ENCODE measurements at regions not wholly inside any gene's neighbourhood (a gene's known extent, or its start where the extent isn't known, plus 50 kb on each side); places are given as distances from the start of the nearest gene placed in this dataset.

DNA sequence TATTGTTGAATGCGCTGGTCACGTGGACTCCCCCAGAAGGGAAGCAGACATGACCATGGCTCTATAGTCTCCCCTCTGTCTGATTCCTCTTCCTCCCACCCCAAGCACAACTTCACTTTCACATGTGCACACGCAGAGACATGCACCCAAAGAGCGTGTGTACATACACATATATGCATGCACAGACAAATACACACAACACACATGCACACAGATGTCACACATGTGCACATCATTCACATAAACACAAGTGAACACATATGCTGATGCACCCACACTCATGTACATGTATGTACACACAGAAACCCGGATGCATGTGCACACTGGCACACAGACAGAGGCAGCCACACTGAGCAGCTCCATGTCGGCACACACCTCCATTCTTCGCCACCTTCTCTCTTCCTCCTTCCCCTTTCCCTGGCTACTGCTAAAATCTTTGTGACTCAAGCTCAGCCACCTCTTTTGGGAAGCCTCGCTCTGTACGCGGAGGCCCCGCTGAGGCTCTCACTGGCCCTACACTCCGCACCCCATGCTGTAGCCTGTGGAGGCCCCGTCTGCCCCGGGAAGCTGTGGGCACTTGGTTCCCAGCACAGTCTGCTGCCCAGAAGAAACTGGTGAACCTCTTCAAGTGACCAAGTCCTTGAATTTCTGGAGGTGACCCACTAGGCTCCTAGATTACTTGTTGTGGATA is 101.6 kb upstream of the TEX51 start:
- TF ChIP-seq, protein P1, sequence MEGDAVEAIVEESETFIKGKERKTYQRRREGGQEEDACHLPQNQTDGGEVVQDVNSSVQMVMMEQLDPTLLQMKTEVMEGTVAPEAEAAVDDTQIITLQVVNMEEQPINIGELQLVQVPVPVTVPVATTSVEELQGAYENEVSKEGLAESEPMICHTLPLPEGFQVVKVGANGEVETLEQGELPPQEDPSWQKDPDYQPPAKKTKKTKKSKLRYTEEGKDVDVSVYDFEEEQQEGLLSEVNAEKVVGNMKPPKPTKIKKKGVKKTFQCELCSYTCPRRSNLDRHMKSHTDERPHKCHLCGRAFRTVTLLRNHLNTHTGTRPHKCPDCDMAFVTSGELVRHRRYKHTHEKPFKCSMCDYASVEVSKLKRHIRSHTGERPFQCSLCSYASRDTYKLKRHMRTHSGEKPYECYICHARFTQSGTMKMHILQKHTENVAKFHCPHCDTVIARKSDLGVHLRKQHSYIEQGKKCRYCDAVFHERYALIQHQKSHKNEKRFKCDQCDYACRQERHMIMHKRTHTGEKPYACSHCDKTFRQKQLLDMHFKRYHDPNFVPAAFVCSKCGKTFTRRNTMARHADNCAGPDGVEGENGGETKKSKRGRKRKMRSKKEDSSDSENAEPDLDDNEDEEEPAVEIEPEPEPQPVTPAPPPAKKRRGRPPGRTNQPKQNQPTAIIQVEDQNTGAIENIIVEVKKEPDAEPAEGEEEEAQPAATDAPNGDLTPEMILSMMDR (IDR thresholded peaks at IDR 0.05; ENCODE audit: low read depth, low read length, poor library complexity, severe bottlenecking), result no peak
- no peak for TF ChIP-seq EZH2phosphoT487 (IDR thresholded peaks at IDR 0.05; ENCODE audit: borderline replicate concordance, low read length)

Data from DOHH2 (cell line).